Esophagus muscularis mucosa (tissue), 4 donors: ENCODE measurements at regions not wholly inside any gene's neighbourhood (a gene's known extent, or its start where the extent isn't known, plus 50 kb on each side); places are given as distances from the start of the nearest gene placed in this dataset.

Experiments
- DNase-seq: peaks from one replicate; pipeline ENCODE4 v3.0.0-alpha.2; 2017; ENCODE audit errors: extremely low spot score
- H3K27ac ChIP-seq, 4 donors: fragments of 200-600 bp; sonication (generic); replicated peaks in 1 of 4; 1 replicate in 3 of 4; 2 replicates in 1 of 4; pipeline ENCODE4 v1.5.1; 2016 to 2019; ENCODE audit warnings: mild to moderate bottlenecking in 1 of 4
- H3K27me3 ChIP-seq, 4 donors: fragments of 200-600 bp; sonication (generic); one replicate each; pipeline versions ENCODE4 v1.5.1 to v1.6.0; 2016 to 2019
- H3K36me3 ChIP-seq, 4 donors: fragments of 200-600 bp; sonication (generic); one replicate each; pipeline ENCODE4 v1.5.1; 2016 to 2019
- H3K4me1 ChIP-seq, 4 donors: fragments of 200-600 bp; sonication (generic); one replicate each; pipeline ENCODE4 v1.5.1; 2016 to 2019
- H3K4me3 ChIP-seq, 4 donors: fragments of 200-600 bp; sonication (generic); 1 replicate in 2 of 4; 2 replicates in 2 of 4; pipeline ENCODE4 v1.5.1; 2016 to 2019; ENCODE audit warnings: mild to moderate bottlenecking in 4 of 4, moderate library complexity in 1 of 4
- H3K9me3 ChIP-seq, 4 donors: fragments of 200-600 bp; sonication (generic); 1 replicate in 3 of 4; 2 replicates in 1 of 4; pipeline ENCODE4 v1.5.1; 2016 to 2019
- CTCF ChIP-seq, 3 experiments: fragments of 200-600 bp in 2 of 3; fragments of 450-650 bp in 1 of 3; sonication (generic) in 2 of 3; IDR thresholded peaks; one replicate each; pipeline ENCODE4 v1.5.1; 2017 to 2019; ENCODE audit warnings: antibody characterized with exemption in 3 of 3, mild to moderate bottlenecking in 2 of 3, moderate library complexity in 1 of 3
- EP300 ChIP-seq: sonication (generic); formaldehyde crosslinking; IDR thresholded peaks from one replicate; pipeline ENCODE4 v1.6.1; 2017; ENCODE audit warnings: antibody characterized with exemption
- POLR2A ChIP-seq: fragments of 450-650 bp; IDR thresholded peaks from one replicate; pipeline ENCODE4 v1.6.1; 2017; ENCODE audit warnings: antibody characterized with exemption, moderate library complexity, mild to moderate bottlenecking, low read depth
- POLR2AphosphoS5 ChIP-seq, 2 donors: sonication (generic); formaldehyde crosslinking; IDR thresholded peaks; one replicate each; pipeline ENCODE4 v1.6.1; 2017; ENCODE audit warnings: antibody characterized with exemption in 2 of 2
- WGBS: methylation state at CpG from one replicate; pipeline ENCODE4 v1.1.5; 2018; 5-methylcytosine and 5-hydroxymethylcytosine counted together
- intact Hi-C: fragments of 100-400 bp; cut with DNase I; formaldehyde crosslinking; loops from one replicate; pipeline ENCODE4 v1.15.1; 2023

DNA sequence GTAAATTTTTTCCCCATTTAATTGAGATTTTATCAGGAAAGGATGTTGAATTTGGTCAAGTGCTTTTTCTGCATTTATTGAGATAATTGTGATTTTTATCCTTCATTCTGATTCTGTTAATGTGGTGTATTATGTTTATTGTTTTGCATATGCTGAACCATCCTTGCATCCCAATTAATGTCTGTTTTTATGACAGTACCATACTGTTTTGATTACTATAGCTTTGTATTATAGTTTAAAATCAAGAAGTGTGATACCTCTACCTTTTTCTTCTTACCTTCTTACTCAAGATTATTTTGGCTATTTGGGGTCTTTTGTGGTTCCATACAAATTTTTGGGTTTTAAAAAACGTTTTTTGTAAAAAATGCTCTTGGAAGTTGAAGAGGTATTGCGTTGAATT is 357.2 kb downstream of the REEP3 start:
- intact Hi-C loops, result no loop called here
- no peaks in the 10 kb centered on the region for H3K36me3 ChIP-seq
- no peak for DNase-seq
- no peaks in the 10 kb centered on the region for H3K4me1 ChIP-seq
- H3K27me3 ChIP-seq, result no peaks in the 10 kb centered on the region
- H3K27ac ChIP-seq, result no peak overlapping the region
- peaks cover 0 to 29% (median 16%) of the 10 kb centered on the region in 4 donors for H3K9me3 ChIP-seq
- TF ChIP-seq POLR2AphosphoS5 (IDR thresholded peaks at IDR 0.05) (no peak), POLR2A (no peak), CTCF (IDR thresholded peaks at IDR 0.05) (no peak), EP300 (no peak)
- WGBS, result 71% methylated on average over 2 of the region's 2 CpGs
- no peak overlapping the region for H3K4me3 ChIP-seq

- TF ChIP-seq POLR2AphosphoS5 (IDR thresholded peaks at IDR 0.05) (no peak), POLR2A (no peak), EP300 (no peak), CTCF (IDR thresholded peaks at IDR 0.05) (no peak)
- Histone ChIP-seq H3K27ac (no peak overlapping the region), H3K4me3 (no peak overlapping the region), H3K4me1 (no peaks in the 10 kb centered on the region), H3K9me3 (peaks cover 0 to 21% (median 10%) of the 10 kb centered on the region in 4 donors), H3K27me3 (peaks cover 0 to 5% (median 0%) of the 10 kb centered on the region in 4 donors), H3K36me3 (no peaks in the 10 kb centered on the region)
- WGBS, result 88% methylated on average over 1 of the region's 1 CpG
- intact Hi-C loops, result no loop called here
- no peak for DNase-seq
Measured at GRCh38 chr10:63883861-63884260, 362.7 kb downstream of the REEP3 start.

DNA sequence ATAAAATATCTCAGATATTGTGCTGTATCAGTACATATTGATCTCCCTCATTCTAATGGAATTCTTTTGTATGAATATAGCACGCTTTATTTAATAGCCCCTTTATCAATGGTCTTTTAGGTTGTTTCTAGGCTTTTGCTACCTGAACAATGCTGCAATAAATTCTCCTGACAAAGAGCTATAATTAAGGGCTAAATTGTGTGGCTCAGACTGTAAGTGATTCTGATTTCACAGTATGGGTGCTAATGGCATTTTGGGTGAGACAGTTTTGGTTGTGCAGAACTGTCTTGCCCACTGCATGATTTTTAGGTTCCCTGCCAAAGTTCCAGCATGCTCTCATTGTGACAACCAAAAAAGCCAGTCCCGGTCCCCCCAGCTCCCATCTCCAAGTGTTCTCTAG is 363.2 kb downstream of the REEP3 start:
- peaks cover 0 to 5% (median 0%) of the 10 kb centered on the region in 4 donors for H3K27me3 ChIP-seq
- H3K9me3 ChIP-seq, result peaks cover 0 to 15% (median 5%) of the 10 kb centered on the region in 4 donors
- H3K4me1 ChIP-seq, result no peaks in the 10 kb centered on the region
- WGBS, result 91% methylated on average over 2 of the region's 2 CpGs
- H3K4me3 ChIP-seq, result no peak overlapping the region
- intact Hi-C loops, result no loop called here
- no peaks in the 10 kb centered on the region for H3K36me3 ChIP-seq
- no peak overlapping the region for H3K27ac ChIP-seq
- TF ChIP-seq EP300, result no peak
- no peak for TF ChIP-seq POLR2A
- no peak for TF ChIP-seq CTCF (IDR thresholded peaks at IDR 0.05)
- TF ChIP-seq POLR2AphosphoS5 (IDR thresholded peaks at IDR 0.05), result no peak
- no peak for DNase-seq

GRCh38 chr10:63885156-63885555 is 364.0 kb downstream of the REEP3 start:
- TF ChIP-seq POLR2A (no peak), POLR2AphosphoS5 (IDR thresholded peaks at IDR 0.05) (no peak), EP300 (no peak), CTCF (IDR thresholded peaks at IDR 0.05) (no peak)
- H3K4me1 ChIP-seq, result no peaks in the 10 kb centered on the region
- H3K27me3 ChIP-seq, result peaks cover 0 to 5% (median 0%) of the 10 kb centered on the region in 4 donors
- no peak overlapping the region for H3K4me3 ChIP-seq
- H3K36me3 ChIP-seq, result no peaks in the 10 kb centered on the region
- DNase-seq, result no peak
- H3K27ac ChIP-seq, result no peak overlapping the region
- intact Hi-C loops, result no loop called here
- H3K9me3 ChIP-seq, result peaks cover 0 to 8% (median 4%) of the 10 kb centered on the region in 4 donors
